A549 (cell line): ENCODE measurements at regions not wholly inside any gene's neighbourhood (a gene's known extent, or its start where the extent isn't known, plus 50 kb on each side); places are given as distances from the start of the nearest gene placed in this dataset.

Source experiments
- ATAC-seq, 2 experiments: fragments of 200-7000 bp in 1 of 2; fragments of >200 bp in 1 of 2; cut with Nextera tagmentation in 1 of 2; cut with Tn5 transposase in 1 of 2; 3 replicates each; pipeline versions ENCODE4 v1.8.0 to v1.9.1; 2018 to 2020; ENCODE audit warnings: mild to moderate bottlenecking in 1 of 2, moderate library complexity in 1 of 2
- CTCF ChIA-PET: fragments of 300-600 bp; sonication (Branson Sonifier 250); formaldehyde crosslinking; extraction: SDS; loops from one replicate; lab custom pipeline; 2021; ENCODE audit warnings: antibody characterized with exemption, inconsistent platforms; lab: Yijun Ruan, JAX
- POLR2A ChIA-PET: fragments of 350-600 bp; formaldehyde crosslinking; extraction: SDS; loops from one replicate; lab custom pipeline; 2021; ENCODE audit warnings: antibody characterized with exemption, inconsistent platforms; lab: Yijun Ruan, JAX
- DNase-seq, 2 experiments: peaks; one replicate each; pipeline versions ENCODE4 v3.0.0 to v3.0.0-alpha.2; 2011 to 2016; ENCODE audit warnings: low read depth in 1 of 2, low spot score in 1 of 2
- FAIRE-seq: peaks from 2 replicates; lab custom pipeline; 2011; peaks lifted over from hg19 to GRCh38; lab: Jason Lieb, UNC
- H3K27ac ChIP-seq, 2 experiments: fragments of >200 bp; sonication (Bioruptor Twin); formaldehyde crosslinking; 3 replicates each; pipeline ENCODE4 v1.5.1; 2016 to 2017
- H3K4me1 ChIP-seq: fragments of >200 bp; sonication (Bioruptor Twin); formaldehyde crosslinking; 3 replicates; pipeline ENCODE4 v1.6.1; 2016
- H3K4me2 ChIP-seq: fragments of >200 bp; sonication (Bioruptor Twin); formaldehyde crosslinking; 3 replicates; pipeline ENCODE4 v1.6.1; 2016
- H3K4me3 ChIP-seq: fragments of >200 bp; sonication (Bioruptor Twin); formaldehyde crosslinking; 3 replicates; pipeline ENCODE4 v1.5.1; 2016
- H3K9me3 ChIP-seq: fragments of >200 bp; sonication (Bioruptor Twin); formaldehyde crosslinking; 3 replicates; pipeline ENCODE4 v1.6.1; 2016
- BHLHE40 ChIP-seq: IDR thresholded peaks from 2 replicates; pipeline ENCODE4 v1.6.1; 2012; ENCODE audit warnings: low read depth, low read length, inconsistent platforms
- CBX8 ChIP-seq: fragments of 200-600 bp; sonication (generic); IDR thresholded peaks from 2 replicates; pipeline ENCODE4 v1.6.1; 2016
- CHD4 ChIP-seq: fragments of 200-600 bp; sonication (generic); IDR thresholded peaks from 2 replicates; pipeline ENCODE4 v1.6.1; 2016; ENCODE audit warnings: antibody characterized with exemption, mild to moderate bottlenecking, borderline replicate concordance
- EHMT2 ChIP-seq: fragments of 200-600 bp; sonication (generic); IDR thresholded peaks from 2 replicates; pipeline ENCODE4 v1.6.1; 2016; ENCODE audit warnings: antibody characterized with exemption, low read depth, mild to moderate bottlenecking, moderate library complexity
- EP300 ChIP-seq, 2 experiments: fragments of >200 bp; sonication (Bioruptor Twin); formaldehyde crosslinking; IDR thresholded peaks; 2 replicates in 1 of 2; 3 replicates in 1 of 2; pipeline ENCODE4 v1.6.1; 2016 to 2017
- HDAC2 ChIP-seq: fragments of 200-600 bp; sonication (generic); IDR thresholded peaks from 2 replicates; pipeline ENCODE4 v1.6.1; 2016
- HES2 ChIP-seq: fragments of >200 bp; sonication (Bioruptor Twin); formaldehyde crosslinking; IDR thresholded peaks from 2 replicates; pipeline ENCODE4 v1.6.1; 2016
- HEYL ChIP-seq: fragments of 250-450 bp; sonication (Bioruptor Pico); IDR thresholded peaks from 2 replicates; pipeline ENCODE4 v1.8.0; 2021; ENCODE audit warnings: mild to moderate bottlenecking, moderate library complexity
- KDM1A ChIP-seq: fragments of 200-600 bp; sonication (generic); IDR thresholded peaks from 2 replicates; pipeline ENCODE4 v1.6.1; 2016; ENCODE audit warnings: low read depth, mild to moderate bottlenecking
- KDM5A ChIP-seq: fragments of 200-600 bp; sonication (generic); IDR thresholded peaks from 2 replicates; pipeline ENCODE4 v1.6.1; 2016; ENCODE audit warnings: antibody characterized with exemption, mild to moderate bottlenecking
- MAFK ChIP-seq: fragments of 450-650 bp; IDR thresholded peaks from 2 replicates; pipeline ENCODE4 v1.6.1; 2014; ENCODE audit not compliant: partially characterized antibody
- MAX ChIP-seq: IDR thresholded peaks from 2 replicates; pipeline ENCODE4 v1.6.1; 2012
- PBX3 ChIP-seq: IDR thresholded peaks from 2 replicates; pipeline ENCODE4 v1.6.1; 2012
- PHF8 ChIP-seq: fragments of 200-600 bp; sonication (generic); IDR thresholded peaks from 2 replicates; pipeline ENCODE4 v1.6.1; 2016; ENCODE audit warnings: low read depth, mild to moderate bottlenecking, antibody characterized with exemption, moderate library complexity, borderline replicate concordance
- POLR2AphosphoS2 ChIP-seq: conservative IDR thresholded peaks from 2 replicates; pipeline ENCODE4 v1.6.1; 2012; ENCODE audit warnings: low read length, improper control_type of control experiment, inconsistent platforms
- RAD21 ChIP-seq, 2 experiments: fragments of >200 bp in 1 of 2; sonication (Bioruptor Twin) in 1 of 2; formaldehyde crosslinking in 1 of 2; IDR thresholded peaks in 1 of 2; conservative IDR thresholded peaks in 1 of 2; 2 replicates in 1 of 2; 3 replicates in 1 of 2; pipeline ENCODE4 v1.6.1; 2012 to 2018; ENCODE audit warnings: inconsistent platforms in 1 of 2
- RCOR1 ChIP-seq: fragments of 150-350 bp; IDR thresholded peaks from 2 replicates; pipeline ENCODE4 v1.6.1; 2014; ENCODE audit warnings: antibody characterized with exemption, low read length, low read depth
- RFX5 ChIP-seq: fragments of 450-650 bp; IDR thresholded peaks from 2 replicates; pipeline ENCODE4 v1.7.1; 2014; ENCODE audit warnings: antibody characterized with exemption, mild to moderate bottlenecking, moderate library complexity
- RNF2 ChIP-seq: fragments of 200-600 bp; sonication (generic); IDR thresholded peaks from 2 replicates; pipeline ENCODE4 v1.6.1; 2016; ENCODE audit warnings: low read depth, mild to moderate bottlenecking, antibody characterized with exemption, moderate library complexity, borderline replicate concordance
- SMC3 ChIP-seq: fragments of >200 bp; sonication (Bioruptor Twin); formaldehyde crosslinking; IDR thresholded peaks from 3 replicates; pipeline ENCODE4 v1.6.1; 2018; ENCODE audit warnings: inconsistent platforms
- TFCP2L1 ChIP-seq: fragments of 250-450 bp; sonication (Bioruptor Pico); IDR thresholded peaks from 2 replicates; pipeline ENCODE4 v1.5.0; 2021; ENCODE audit warnings: mild to moderate bottlenecking
- USF2 ChIP-seq: fragments of 450-650 bp; IDR thresholded peaks from 2 replicates; pipeline ENCODE4 v1.6.1; 2014; ENCODE audit warnings: antibody characterized with exemption
- WGBS: methylation state at CpG from one replicate; pipeline ENCODE4 v1.1.6; 2017; ENCODE audit errors: missing lambda C conversion rate; 5-methylcytosine and 5-hydroxymethylcytosine counted together
- TF ChIP-seq, protein P1 (sequence below): fragments of >200 bp; sonication (Bioruptor Twin); formaldehyde crosslinking; IDR thresholded peaks from 3 replicates; pipeline ENCODE4 v1.5.1; 2016

DNA sequence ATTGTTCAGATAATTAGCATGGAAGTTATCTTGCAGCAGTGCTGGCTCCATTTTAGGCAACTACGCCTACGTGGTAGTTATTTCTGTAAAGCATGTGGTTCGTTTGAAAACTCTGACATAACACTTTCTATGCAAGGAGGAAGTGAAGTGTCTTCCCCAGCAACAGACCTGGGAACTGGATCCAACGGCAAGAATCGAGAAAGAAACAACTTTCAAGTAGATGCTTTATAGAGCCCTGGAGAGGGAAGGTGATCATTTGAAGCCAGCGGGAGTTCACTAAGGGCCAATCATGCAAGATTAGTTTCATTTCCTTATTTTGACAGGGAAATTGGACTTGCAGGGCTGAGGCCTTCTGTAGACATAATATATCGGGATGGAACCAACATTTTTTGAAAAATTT lies 218.3 kb downstream of the ACKR3 start:
- H3K4me1 ChIP-seq: peaks cover 4% of the 10 kb centered on the region; the same call in 2 of the 3 replicates
- H3K9me3 ChIP-seq: no peaks in the 10 kb centered on the region
- H3K4me3 ChIP-seq: no peak overlapping the region
- POLR2A ChIA-PET: no interaction called here
- no peak for ATAC-seq
- H3K27ac ChIP-seq: no peak overlapping the region
- TF ChIP-seq PHF8: no peak
- no peak for TF ChIP-seq HDAC2
- TF ChIP-seq CBX8: no peak
- TF ChIP-seq USF2: no peak
- no peak for TF ChIP-seq RAD21 (conservative IDR thresholded peaks at IDR 0.05 in 1 of 2, IDR thresholded peaks at IDR 0.05 in 1 of 2)
- TF ChIP-seq MAX: no peak
- TF ChIP-seq HES2: no peak
- DNase-seq: no peak
- no peak overlapping the region for H3K4me2 ChIP-seq
- 66% methylated on average over 7 of the region's 7 CpGs for WGBS
- CTCF ChIA-PET: no interaction called here
- no peak for FAIRE-seq

- DNase-seq (no peak), ATAC-seq (no peak), FAIRE-seq (no peak)
- CTCF ChIA-PET: interaction anchor here (1.4 kb wide), 1 partner anchor 18 kb away, joined by 3 read pairs; no protein-coding TSS in a partner anchor
- Histone ChIP-seq H3K27ac (no peak overlapping the region), H3K4me2 (no peak overlapping the region), H3K9me3 (no peaks in the 10 kb centered on the region), H3K4me1 (no peaks in the 10 kb centered on the region), H3K4me3 (no peak overlapping the region)
- 54% methylated on average over 6 of the region's 6 CpGs for WGBS
- TF ChIP-seq POLR2AphosphoS2 (no peak), KDM1A (no peak), KDM5A (no peak), MAFK (no peak), HES2 (no peak), SMC3 (no peak), PBX3 (no peak), RFX5 (no peak), RNF2 (no peak), EHMT2 (no peak), HEYL (CRISPR knock-in tag) (no peak), CHD4 (no peak), EP300 (IDR thresholded peaks at IDR 0.05) (no peak), TFCP2L1 (CRISPR knock-in tag) (no peak), PHF8 (no peak), BHLHE40 (no peak), RCOR1 (no peak), CBX8 (no peak), HDAC2 (no peak)
- TF ChIP-seq, protein P1, sequence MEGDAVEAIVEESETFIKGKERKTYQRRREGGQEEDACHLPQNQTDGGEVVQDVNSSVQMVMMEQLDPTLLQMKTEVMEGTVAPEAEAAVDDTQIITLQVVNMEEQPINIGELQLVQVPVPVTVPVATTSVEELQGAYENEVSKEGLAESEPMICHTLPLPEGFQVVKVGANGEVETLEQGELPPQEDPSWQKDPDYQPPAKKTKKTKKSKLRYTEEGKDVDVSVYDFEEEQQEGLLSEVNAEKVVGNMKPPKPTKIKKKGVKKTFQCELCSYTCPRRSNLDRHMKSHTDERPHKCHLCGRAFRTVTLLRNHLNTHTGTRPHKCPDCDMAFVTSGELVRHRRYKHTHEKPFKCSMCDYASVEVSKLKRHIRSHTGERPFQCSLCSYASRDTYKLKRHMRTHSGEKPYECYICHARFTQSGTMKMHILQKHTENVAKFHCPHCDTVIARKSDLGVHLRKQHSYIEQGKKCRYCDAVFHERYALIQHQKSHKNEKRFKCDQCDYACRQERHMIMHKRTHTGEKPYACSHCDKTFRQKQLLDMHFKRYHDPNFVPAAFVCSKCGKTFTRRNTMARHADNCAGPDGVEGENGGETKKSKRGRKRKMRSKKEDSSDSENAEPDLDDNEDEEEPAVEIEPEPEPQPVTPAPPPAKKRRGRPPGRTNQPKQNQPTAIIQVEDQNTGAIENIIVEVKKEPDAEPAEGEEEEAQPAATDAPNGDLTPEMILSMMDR: no peak
- POLR2A ChIA-PET: no interaction called here
Observed at GRCh38 chr2:236790963-236791362, 221.3 kb downstream of the ACKR3 start.
